Endothelial cell of umbilical vein (primary cell): ENCODE measurements at regions not wholly inside any gene's neighbourhood (a gene's known extent, or its start where the extent isn't known, plus 50 kb on each side); places are given as distances from the start of the nearest gene placed in this dataset.

Experiments used
- EZH2 ChIP-seq: IDR thresholded peaks from 2 replicates; pipeline ENCODE4 v1.6.1; 2012; ENCODE audit warnings: borderline replicate concordance, low read depth, mild to moderate bottlenecking, moderate library complexity, low read length, inconsistent platforms; ENCODE audit not compliant: severe bottlenecking
- JUN ChIP-seq: IDR thresholded peaks from 2 replicates; pipeline ENCODE4 v1.6.1; 2011; ENCODE audit warnings: borderline replicate concordance, low read depth; ENCODE audit not compliant: insufficient read length, insufficient read depth
- POLR2A ChIP-seq: IDR thresholded peaks from 2 replicates; pipeline ENCODE4 v1.6.1; 2012; ENCODE audit warnings: low read depth, mild to moderate bottlenecking, control low read depth, low read length
- POLR2AphosphoS5 ChIP-seq: IDR thresholded peaks from 2 replicates; pipeline ENCODE4 v1.6.1; 2012; ENCODE audit warnings: low read depth, mild to moderate bottlenecking, control low read depth, low read length, moderate library complexity; ENCODE audit not compliant: insufficient read depth
- TF ChIP-seq, protein P1 (sequence below): IDR thresholded peaks from 2 replicates; pipeline ENCODE4 v1.6.1; 2011; ENCODE audit not compliant: insufficient read depth, insufficient read length
- TF ChIP-seq, protein P2 (sequence below), 2 donors: IDR thresholded peaks; 1 replicate in 1 of 2; 2 replicates in 1 of 2; pipeline ENCODE4 v1.5.1; 2011; ENCODE audit warnings: low read length in 2 of 2, mild to moderate bottlenecking in 2 of 2, moderate library complexity in 2 of 2, control low read depth in 1 of 2, inconsistent platforms in 1 of 2, low read depth in 1 of 2; ENCODE audit not compliant: insufficient read depth in 1 of 2; ENCODE audit errors: extremely low read depth in 1 of 2

DNA sequence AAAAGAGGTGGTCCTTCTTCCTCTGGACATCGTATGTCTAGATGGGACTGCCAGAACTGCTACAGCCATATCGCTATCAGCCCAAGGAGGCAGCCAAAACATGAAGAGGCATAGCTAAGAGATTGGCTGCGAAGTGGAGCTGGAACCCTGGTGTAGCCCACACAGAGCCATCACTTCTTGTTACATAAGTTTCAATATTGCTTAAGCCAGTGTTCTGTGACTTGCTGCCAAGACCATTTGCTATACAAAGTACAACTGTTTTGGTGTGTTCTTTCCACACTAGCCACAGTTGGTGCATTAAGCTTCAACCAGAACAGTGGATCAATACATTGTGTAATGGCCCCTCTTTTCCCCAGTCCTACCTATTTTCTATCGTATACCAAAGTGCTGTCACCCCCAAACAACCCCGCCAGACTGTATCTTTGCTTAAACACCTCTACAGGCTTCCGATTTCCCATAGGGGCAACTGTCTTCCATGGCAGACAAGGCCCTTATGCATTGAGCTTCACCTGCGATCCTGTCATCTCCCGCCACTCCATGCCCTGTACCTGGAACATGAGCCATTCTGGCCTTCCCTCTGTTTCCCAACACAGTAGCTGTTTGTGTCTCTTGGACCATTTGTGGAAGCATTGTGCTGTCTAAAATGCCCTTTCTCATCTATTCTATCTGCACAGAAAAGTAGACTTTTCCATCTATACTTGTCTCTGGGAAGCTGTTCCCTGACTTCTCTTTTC is 241.8 kb downstream of the TTLL7 start:
- TF ChIP-seq, protein P1, sequence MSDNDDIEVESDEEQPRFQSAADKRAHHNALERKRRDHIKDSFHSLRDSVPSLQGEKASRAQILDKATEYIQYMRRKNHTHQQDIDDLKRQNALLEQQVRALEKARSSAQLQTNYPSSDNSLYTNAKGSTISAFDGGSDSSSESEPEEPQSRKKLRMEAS: no peak
- TF ChIP-seq, protein P2, sequence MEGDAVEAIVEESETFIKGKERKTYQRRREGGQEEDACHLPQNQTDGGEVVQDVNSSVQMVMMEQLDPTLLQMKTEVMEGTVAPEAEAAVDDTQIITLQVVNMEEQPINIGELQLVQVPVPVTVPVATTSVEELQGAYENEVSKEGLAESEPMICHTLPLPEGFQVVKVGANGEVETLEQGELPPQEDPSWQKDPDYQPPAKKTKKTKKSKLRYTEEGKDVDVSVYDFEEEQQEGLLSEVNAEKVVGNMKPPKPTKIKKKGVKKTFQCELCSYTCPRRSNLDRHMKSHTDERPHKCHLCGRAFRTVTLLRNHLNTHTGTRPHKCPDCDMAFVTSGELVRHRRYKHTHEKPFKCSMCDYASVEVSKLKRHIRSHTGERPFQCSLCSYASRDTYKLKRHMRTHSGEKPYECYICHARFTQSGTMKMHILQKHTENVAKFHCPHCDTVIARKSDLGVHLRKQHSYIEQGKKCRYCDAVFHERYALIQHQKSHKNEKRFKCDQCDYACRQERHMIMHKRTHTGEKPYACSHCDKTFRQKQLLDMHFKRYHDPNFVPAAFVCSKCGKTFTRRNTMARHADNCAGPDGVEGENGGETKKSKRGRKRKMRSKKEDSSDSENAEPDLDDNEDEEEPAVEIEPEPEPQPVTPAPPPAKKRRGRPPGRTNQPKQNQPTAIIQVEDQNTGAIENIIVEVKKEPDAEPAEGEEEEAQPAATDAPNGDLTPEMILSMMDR (IDR thresholded peaks at IDR 0.05; ENCODE audit: extremely low read depth in 1 of 2, insufficient read depth in 1 of 2, low read depth in 1 of 2, low read length in 2 of 2): no peak
- no peak for TF ChIP-seq EZH2
- no peak for TF ChIP-seq POLR2AphosphoS5
- TF ChIP-seq POLR2A: no peak
- no peak for TF ChIP-seq JUN
